Esophagus (tissue), 2 donors: ENCODE measurements at regions not wholly inside any gene's neighbourhood (a gene's known extent, or its start where the extent isn't known, plus 50 kb on each side); places are given as distances from the start of the nearest gene placed in this dataset.

ENCODE experiments used
- H3K27ac ChIP-seq, 2 donors: one replicate each; pipeline ENCODE4 v1.5.1; 2013; ENCODE audit warnings: low read depth in 2 of 2, mild to moderate bottlenecking in 2 of 2, inconsistent platforms in 1 of 2, low read length in 1 of 2, moderate library complexity in 1 of 2
- H3K27me3 ChIP-seq, 2 donors: one replicate each; pipeline ENCODE4 v1.6.1; 2013; ENCODE audit warnings: low read length in 2 of 2, control low read depth in 1 of 2, mild to moderate bottlenecking in 1 of 2; ENCODE audit not compliant: insufficient read depth in 2 of 2, control insufficient read depth in 1 of 2
- H3K36me3 ChIP-seq, 2 donors: one replicate each; pipeline ENCODE4 v1.6.1; 2013; ENCODE audit warnings: low read length in 1 of 2; ENCODE audit not compliant: control insufficient read depth in 2 of 2, insufficient read depth in 2 of 2
- H3K4me1 ChIP-seq, 2 donors: one replicate each; pipeline ENCODE4 v1.6.1; 2013; ENCODE audit warnings: low read length in 1 of 2; ENCODE audit not compliant: control insufficient read depth in 2 of 2, insufficient read depth in 2 of 2
- H3K4me3 ChIP-seq, 2 donors: one replicate each; pipeline ENCODE4 v1.5.1; 2013; ENCODE audit warnings: low read length in 2 of 2, mild to moderate bottlenecking in 2 of 2, low read depth in 1 of 2, moderate library complexity in 1 of 2
- H3K9me3 ChIP-seq, 2 donors: one replicate each; pipeline ENCODE4 v1.6.1; 2013; ENCODE audit warnings: mild to moderate bottlenecking in 2 of 2, low read depth in 1 of 2, low read length in 1 of 2, moderate library complexity in 1 of 2; ENCODE audit not compliant: control insufficient read depth in 2 of 2, insufficient read depth in 1 of 2
- WGBS, 2 donors: extraction: QIAGEN DNeasy Blood & Tissue Kit; methylation state at CpG; one replicate each; pipeline ENCODE4 v1.1.7; 2013; 5-methylcytosine and 5-hydroxymethylcytosine counted together
- donor health status: healthy with polysubstance abuse.
- donor health status: Bipolar disorder and iron deficiency.

- Histone ChIP-seq H3K36me3 (no peaks in the 10 kb centered on the region), H3K4me1 (peaks cover 0 to 3% of the 10 kb centered on the region in 2 donors), H3K9me3 (no peaks in the 10 kb centered on the region), H3K27ac (no peak overlapping the region), H3K27me3 (no peaks in the 10 kb centered on the region), H3K4me3 (no peak overlapping the region)
- 54 to 56% methylated on average over 11 of the region's 11 CpGs for WGBS, 2 donors
Observed at GRCh38 chr6:164097551-164098398, 683.3 kb downstream of the QKI start.

DNA sequence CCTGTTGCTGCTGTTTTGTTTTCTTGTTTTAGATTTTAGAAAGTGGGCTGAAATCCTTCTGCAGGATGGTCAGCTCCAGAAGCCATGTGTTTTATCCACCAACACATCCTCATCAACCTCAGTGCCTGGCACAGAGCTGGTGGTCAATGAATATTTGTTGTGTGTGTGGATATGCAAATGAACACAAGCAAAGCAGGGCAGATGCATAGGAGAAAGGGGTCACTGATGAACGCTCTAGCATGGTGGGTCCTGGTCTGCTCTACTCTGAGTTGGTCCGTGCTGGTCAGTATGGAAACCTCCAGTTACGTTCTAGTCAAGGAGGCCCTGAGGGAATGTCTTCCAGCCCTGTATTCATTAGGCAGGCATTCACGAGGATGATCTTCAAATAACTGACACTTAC is 682.5 kb downstream of the QKI start:
- Histone ChIP-seq H3K4me1 (peaks cover 0 to 3% of the 10 kb centered on the region in 2 donors), H3K36me3 (no peaks in the 10 kb centered on the region), H3K9me3 (no peaks in the 10 kb centered on the region), H3K4me3 (no peak overlapping the region), H3K27me3 (no peaks in the 10 kb centered on the region), H3K27ac (no peak overlapping the region)
- 79 to 81% methylated on average over 4 of the region's 4 CpGs for WGBS, 2 donors

DNA sequence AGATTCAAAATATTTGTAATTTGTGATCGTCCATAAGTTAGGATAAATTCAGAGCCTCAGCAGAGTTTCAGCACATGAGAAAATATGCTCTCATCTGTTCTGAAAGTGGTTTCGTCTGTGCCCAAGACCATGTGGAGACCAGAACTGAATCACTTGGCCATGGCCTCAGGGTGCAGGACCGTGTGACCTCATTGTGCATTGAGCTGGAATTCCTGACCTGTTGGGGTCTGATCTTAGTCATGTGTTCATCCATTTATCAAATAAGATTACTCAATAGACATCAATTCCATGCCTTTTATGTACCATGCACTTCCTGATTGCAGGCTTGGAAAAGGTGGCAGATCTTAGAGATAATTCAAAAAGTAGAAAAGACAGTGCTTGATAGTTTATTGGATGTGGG is 680.5 kb downstream of the QKI start:
- H3K36me3 ChIP-seq, result no peaks in the 10 kb centered on the region
- H3K4me3 ChIP-seq, result no peak overlapping the region
- peaks cover 0 to 3% of the 10 kb centered on the region in 2 donors for H3K4me1 ChIP-seq
- WGBS, 2 donors, result 85 to 87% methylated on average over 3 of the region's 3 CpGs
- H3K9me3 ChIP-seq, result no peaks in the 10 kb centered on the region
- no peaks in the 10 kb centered on the region for H3K27me3 ChIP-seq
- no peak overlapping the region for H3K27ac ChIP-seq

DNA sequence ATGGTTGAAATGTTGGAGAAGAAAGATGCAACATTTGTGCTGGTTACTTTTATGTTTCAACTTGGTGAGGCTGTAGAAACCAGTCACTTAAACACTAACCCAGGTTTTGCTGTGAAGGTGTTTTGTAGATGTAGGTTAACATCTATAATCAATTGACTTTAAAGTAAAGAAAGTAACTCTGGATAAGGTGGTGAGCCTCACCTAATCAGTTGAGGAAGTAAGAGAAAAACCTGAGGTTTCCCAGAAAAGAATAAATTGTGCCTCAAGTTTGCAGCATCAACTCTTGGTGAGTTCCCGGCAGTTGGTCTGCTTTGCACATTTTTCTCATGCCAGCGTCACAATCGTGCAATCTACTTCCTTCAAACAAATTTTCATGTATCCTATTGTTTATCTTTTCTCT is 673.4 kb downstream of the QKI start:
- Histone ChIP-seq H3K36me3 (no peaks in the 10 kb centered on the region), H3K9me3 (no peaks in the 10 kb centered on the region), H3K27me3 (no peaks in the 10 kb centered on the region), H3K4me3 (no peak overlapping the region), H3K4me1 (no peaks in the 10 kb centered on the region), H3K27ac (no peak overlapping the region)
- WGBS, 2 donors, result 82 to 85% methylated on average over 3 of the region's 3 CpGs

DNA sequence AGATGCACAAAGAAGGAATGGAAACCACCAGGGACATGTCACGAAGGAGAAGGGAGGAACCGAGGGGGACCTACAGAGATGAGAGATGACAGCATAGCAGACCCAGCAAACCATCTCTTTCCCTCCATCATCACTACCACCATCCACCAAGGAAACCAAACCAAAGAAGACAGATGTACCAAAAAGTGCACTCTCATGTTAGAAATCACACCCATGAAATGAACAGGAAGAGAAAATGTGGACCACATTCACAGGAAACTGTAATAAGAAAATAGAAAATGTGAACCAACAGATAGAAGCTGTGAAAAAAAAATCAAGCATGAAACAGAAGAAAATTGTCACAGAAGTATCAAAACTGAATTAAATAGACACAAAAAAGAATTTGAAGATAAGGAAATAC is 672.7 kb downstream of the QKI start:
- H3K4me3 ChIP-seq, result no peak overlapping the region
- H3K4me1 ChIP-seq, result no peaks in the 10 kb centered on the region
- H3K27me3 ChIP-seq, result no peaks in the 10 kb centered on the region
- 79 to 90% methylated on average over 2 of the region's 2 CpGs for WGBS, 2 donors
- H3K9me3 ChIP-seq, result no peaks in the 10 kb centered on the region
- H3K27ac ChIP-seq, result no peak overlapping the region
- H3K36me3 ChIP-seq, result no peaks in the 10 kb centered on the region

DNA sequence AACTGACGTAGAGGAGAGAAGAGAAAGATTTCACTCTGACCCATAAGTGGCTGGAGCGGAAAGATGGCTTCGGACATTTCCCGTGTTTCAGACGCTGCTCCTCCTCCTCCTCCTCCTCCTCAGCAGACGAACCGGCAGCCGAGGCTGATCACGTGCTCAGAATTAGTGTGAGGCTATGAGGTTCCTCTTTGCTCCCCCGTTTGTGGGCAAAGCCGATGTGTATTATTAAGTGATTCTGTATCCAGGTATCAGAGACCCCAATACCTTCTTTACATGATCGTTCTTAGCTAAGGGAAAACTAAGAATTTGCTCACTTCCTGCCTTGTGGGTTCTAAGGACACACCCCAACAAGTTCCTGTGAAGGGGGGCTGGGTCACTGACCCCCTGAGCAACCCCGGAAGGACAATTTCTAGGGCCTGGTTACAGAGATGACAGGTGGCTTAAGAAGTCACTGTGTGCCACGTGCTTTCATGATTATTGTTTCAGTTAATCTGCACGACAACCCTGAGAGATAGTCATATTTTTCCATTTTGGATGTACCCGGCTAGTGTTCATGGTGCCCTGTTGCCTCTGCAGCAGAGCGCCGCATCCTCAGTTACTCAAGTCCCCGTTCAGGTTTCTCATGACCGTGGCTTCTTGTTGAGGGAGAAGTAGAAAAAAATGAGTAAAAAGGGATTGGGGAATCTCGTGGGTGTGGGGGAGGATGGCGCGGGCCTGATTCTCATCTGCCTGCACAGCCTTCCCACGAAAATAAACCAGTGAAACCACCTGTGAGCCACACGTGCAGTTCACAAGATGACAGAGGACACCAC is 671.8 kb downstream of the QKI start:
- H3K27me3 ChIP-seq, result no peaks in the 10 kb centered on the region
- no peaks in the 10 kb centered on the region for H3K9me3 ChIP-seq
- no peaks in the 10 kb centered on the region for H3K4me1 ChIP-seq
- H3K4me3 ChIP-seq, result no peak overlapping the region
- H3K36me3 ChIP-seq, result no peaks in the 10 kb centered on the region
- WGBS, 2 donors, result 77 to 78% methylated on average over 24 to 25 of the region's 25 CpGs
- H3K27ac ChIP-seq, result peak overlapping the region in 1 of 2 donors; percentile 33

- Histone ChIP-seq H3K4me1 (no peaks in the 10 kb centered on the region), H3K9me3 (no peaks in the 10 kb centered on the region), H3K36me3 (no peaks in the 10 kb centered on the region), H3K27ac (peak overlapping the region; percentile 33 to 40), H3K4me3 (no peak overlapping the region), H3K27me3 (no peaks in the 10 kb centered on the region)
- WGBS, 2 donors, result 76 to 78% methylated on average over 33 of the region's 33 CpGs
Observed at GRCh38 chr6:164085091-164086075, 670.9 kb downstream of the QKI start.

DNA sequence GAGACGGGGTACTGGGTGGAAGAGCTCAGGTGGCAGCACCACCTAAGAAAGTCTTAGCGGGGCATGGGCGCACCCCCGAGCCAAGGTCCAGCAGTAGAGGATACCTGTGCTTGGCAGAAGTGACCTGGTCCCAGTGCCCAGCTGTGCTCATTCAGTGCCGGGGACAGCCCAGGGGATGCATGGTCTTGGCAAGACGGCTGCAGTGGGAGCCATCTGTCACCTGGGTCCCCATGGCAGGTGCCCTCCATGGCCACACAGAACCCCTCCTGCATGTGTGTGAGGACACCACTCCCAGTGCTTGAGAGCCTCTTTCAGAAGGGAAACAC is 664.7 kb downstream of the QKI start:
- no peaks in the 10 kb centered on the region for H3K27me3 ChIP-seq
- H3K9me3 ChIP-seq, result no peaks in the 10 kb centered on the region
- H3K36me3 ChIP-seq, result no peaks in the 10 kb centered on the region
- H3K4me3 ChIP-seq, result no peak overlapping the region
- H3K4me1 ChIP-seq, result no peaks in the 10 kb centered on the region
- no peak overlapping the region for H3K27ac ChIP-seq
- 93% methylated on average over 6 of the region's 6 CpGs for WGBS, 2 donors

GRCh38 chr6:164078532-164079274 is 664.2 kb downstream of the QKI start:
- H3K27me3 ChIP-seq, result no peaks in the 10 kb centered on the region
- no peaks in the 10 kb centered on the region for H3K4me1 ChIP-seq
- no peaks in the 10 kb centered on the region for H3K9me3 ChIP-seq
- 67 to 75% methylated on average over 10 of the region's 10 CpGs for WGBS, 2 donors
- H3K27ac ChIP-seq, result no peak overlapping the region
- no peaks in the 10 kb centered on the region for H3K36me3 ChIP-seq
- no peak overlapping the region for H3K4me3 ChIP-seq
